GM11168 (cell line): ENCODE measurements at regions not wholly inside any gene's neighbourhood (a gene's known extent, or its start where the extent isn't known, plus 50 kb on each side); places are given as distances from the start of the nearest gene placed in this dataset.

Experiments used
- in situ Hi-C: fragments of 300-500 bp; cut with MboI; formaldehyde crosslinking; loops from one replicate; pipeline ENCODE4 v1.12.0; 2022; ENCODE audit warnings: low sequenced_read_pairs; ENCODE audit not compliant: unreplicated experiment

- in situ Hi-C loops: loop anchor here (25.0 kb wide), 1 partner anchor 710 kb away; no protein-coding TSS in a partner anchor
Observed at GRCh38 chr3:107227091-107227490, 150.1 kb upstream of the CCDC54 start.

DNA sequence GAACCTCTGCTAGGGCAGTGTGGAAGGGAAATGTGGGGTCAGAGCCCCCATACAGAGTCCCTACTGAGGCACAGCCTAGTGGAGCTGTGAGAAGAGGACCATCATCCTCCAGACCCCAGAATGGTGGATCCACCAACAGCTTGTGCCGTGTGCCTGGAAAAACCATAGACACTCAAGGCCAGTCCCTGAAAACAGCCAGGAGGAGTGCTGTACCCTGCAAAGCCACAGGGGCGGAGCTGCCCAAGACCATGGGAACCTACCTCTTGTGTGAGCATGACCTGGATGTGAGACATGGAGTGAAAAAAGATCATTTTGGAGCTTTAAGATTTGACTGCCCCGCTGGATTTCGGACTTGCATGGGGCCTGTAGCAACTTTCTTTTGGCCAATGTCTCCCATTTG is 143.4 kb upstream of the CCDC54 start:
- in situ Hi-C loops: loop anchor here (25.0 kb wide), 1 partner anchor 703 kb away; no protein-coding TSS in a partner anchor

DNA sequence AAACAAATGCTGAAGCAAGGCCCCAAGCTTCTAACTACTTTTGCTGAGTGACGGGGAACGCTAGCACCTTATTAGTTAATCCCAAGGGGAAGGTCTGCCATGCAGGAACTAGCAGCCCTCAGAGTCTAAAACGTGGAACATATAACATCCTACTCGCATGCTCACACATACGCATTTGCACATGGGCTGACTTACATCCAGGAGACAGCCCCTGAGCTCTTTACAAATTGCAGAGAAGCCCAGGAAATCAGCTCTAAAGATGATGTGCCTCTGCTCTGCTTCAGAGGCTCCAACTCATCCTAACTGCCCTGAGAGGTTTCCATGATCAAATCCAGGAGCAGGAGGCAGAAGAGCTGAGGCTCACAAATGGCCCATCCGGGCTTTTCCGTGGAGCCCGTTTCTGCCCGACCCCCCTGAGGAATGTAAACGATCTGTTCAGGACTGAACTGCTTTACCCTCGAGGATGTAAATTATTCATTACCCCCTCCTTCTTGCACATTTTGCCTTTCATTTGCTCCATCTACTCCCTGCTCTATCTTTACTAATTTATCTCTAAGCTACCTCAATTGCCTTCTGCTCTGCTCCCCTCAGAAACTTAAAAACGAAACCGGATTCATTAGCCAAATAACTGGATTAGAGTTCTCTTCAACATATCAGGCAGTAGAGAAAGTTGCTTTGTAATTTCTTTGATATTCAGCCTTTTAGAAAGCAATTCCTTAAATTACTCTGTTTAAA is 141.9 kb upstream of the CCDC54 start:
- in situ Hi-C loops: loop anchor here (25.0 kb wide), 1 partner anchor 702 kb away; no protein-coding TSS in a partner anchor

DNA sequence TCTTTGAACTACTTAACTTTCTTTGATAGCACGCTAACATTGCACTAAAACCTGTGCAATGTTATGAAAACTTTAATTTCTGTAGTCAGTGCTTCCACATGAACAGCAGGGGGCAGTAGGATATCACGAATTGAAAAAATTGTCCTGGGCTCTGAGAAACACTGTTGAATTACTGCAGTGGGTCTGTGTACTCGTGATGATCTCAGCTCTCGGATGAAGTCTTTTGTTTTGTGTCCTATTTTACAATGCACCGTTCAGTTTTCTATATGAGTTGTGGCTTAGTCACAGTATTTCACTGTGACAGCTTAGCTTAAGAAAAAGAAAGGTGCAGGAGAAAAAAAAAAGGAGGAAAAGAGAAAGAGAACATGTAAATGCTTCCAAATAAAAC is 141.3 kb upstream of the CCDC54 start:
- in situ Hi-C loops: loop anchor here (25.0 kb wide), 1 partner anchor 701 kb away; no protein-coding TSS in a partner anchor

GRCh38 chr3:107236655-107237337 is 140.4 kb upstream of the CCDC54 start:
- in situ Hi-C loops: loop anchor here (25.0 kb wide), 1 partner anchor 701 kb away; no protein-coding TSS in a partner anchor

GRCh38 chr3:107238787-107239186 is 138.5 kb upstream of the CCDC54 start:
- in situ Hi-C loops: loop anchor here (25.0 kb wide), 1 partner anchor 699 kb away; no protein-coding TSS in a partner anchor

GRCh38 chr3:107239703-107240102 is 137.5 kb upstream of the CCDC54 start:
- in situ Hi-C loops: loop anchor here (25.0 kb wide), 1 partner anchor 698 kb away; no protein-coding TSS in a partner anchor

DNA sequence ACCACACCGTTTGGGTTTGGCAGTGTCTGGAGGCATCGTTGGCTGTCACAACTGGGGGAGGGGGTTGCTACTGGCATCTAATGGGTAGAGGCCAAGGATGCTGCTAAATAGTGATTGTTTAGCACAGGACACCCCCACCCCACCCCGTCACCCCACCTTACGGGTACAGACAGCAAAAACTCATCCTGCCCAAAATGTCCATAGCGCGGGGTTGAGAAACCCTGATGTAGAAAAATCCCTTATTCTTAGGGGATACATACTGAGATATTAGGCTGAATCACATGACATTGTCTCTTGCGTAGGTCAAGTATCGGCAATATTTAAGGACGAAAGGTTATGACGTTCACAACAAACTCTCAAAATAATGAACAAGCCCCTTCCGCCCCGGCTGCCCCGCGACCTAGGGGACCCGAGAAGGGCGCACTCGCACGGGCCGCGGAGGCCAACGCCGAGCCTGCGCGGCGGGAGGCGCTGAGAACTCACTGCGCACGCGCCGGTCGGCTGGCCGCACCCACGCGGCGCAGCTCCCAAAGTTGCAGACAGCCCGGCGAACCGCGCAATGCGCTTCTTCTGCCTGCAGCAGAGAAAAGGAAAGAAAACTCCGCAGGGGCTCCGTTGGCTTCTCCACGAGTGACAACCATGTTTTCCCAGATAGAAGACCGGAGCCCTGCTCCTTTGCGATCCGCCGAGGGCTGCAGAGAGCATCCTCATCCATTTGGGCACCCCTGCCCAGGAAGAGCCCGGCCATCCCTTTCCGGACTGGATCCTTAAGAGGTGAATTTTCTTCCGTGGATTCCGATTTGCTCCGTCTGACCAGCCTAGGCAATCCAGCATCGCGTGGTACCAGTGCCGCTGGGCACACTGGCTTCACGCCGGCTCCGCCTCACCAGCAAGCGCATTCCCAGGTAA is 136.8 kb upstream of the CCDC54 start:
- in situ Hi-C loops: loop anchor here (25.0 kb wide), 1 partner anchor 697 kb away; no protein-coding TSS in a partner anchor

GRCh38 chr3:107241217-107241616 is 136.0 kb upstream of the CCDC54 start:
- in situ Hi-C loops: loop anchor here (25.0 kb wide), 1 partner anchor 696 kb away; no protein-coding TSS in a partner anchor

DNA sequence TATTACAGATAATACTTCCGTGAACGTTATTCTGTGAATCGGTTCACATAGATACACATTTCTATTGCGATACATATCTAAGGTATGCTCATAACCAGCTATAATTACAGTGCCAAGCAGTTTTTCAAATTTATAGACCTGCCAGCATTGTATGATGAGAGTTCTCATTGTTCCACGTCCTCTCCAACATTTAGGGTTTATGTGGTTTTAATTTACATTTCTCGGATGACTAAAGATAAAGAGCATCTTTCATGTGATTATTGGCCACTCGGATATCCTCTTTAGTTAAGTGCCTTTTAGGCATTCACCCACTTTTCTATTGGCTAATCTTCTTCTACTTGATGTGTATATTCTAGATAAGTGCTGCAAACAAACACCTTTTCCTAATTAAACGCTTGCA is 134.7 kb upstream of the CCDC54 start:
- in situ Hi-C loops: loop anchor here (25.0 kb wide), 1 partner anchor 695 kb away; no protein-coding TSS in a partner anchor

GRCh38 chr3:107247116-107247515 is 130.1 kb upstream of the CCDC54 start:
- in situ Hi-C loops: loop anchor here (25.0 kb wide), 1 partner anchor 690 kb away; no protein-coding TSS in a partner anchor

- in situ Hi-C loops: loop anchor here (25.0 kb wide), 1 partner anchor 688 kb away; no protein-coding TSS in a partner anchor
Observed at GRCh38 chr3:107249132-107249531, 128.1 kb upstream of the CCDC54 start.

- in situ Hi-C loops: loop anchor here (10.0 to 25.0 kb wide), 2 partner anchors 162 to 905 kb away; no protein-coding TSS in a partner anchor
Observed at GRCh38 chr3:107250221-107250620, 127.0 kb upstream of the CCDC54 start.

GRCh38 chr3:107251819-107252218 is 125.4 kb upstream of the CCDC54 start:
- in situ Hi-C loops: loop anchor here (10.0 to 25.0 kb wide), 2 partner anchors 160 to 903 kb away; no protein-coding TSS in a partner anchor

GRCh38 chr3:107256963-107257362 is 120.3 kb upstream of the CCDC54 start:
- in situ Hi-C loops: loop anchor here (10.0 to 25.0 kb wide), 2 partner anchors 155 to 898 kb away; no protein-coding TSS in a partner anchor

- in situ Hi-C loops: loop anchor here (10.0 to 25.0 kb wide), 2 partner anchors 154 to 897 kb away; no protein-coding TSS in a partner anchor
Observed at GRCh38 chr3:107258300-107258699, 118.9 kb upstream of the CCDC54 start.

DNA sequence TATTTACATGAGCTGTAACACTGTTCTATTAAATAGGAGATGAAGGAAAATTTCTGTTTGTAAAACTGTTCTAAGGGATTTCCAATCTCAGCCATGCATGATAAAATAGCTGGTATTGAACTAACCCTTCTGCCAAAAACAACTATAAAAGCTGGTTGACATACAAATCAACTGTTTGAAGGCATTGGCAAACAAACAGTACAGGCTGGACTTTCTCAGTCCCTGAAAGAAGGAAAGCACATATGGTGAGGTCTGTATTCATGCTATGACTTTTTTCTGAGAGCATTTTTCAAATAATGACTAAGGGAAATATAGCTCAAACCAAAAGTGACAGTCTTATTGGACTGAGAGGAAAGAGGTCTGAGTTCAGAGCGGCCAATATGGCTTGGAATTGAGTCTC is 117.0 kb upstream of the CCDC54 start:
- in situ Hi-C loops: loop anchor here (25.0 kb wide), 1 partner anchor 152 kb away; no protein-coding TSS in a partner anchor

- in situ Hi-C loops: loop anchor here (25.0 kb wide), 1 partner anchor 149 kb away; no protein-coding TSS in a partner anchor
Observed at GRCh38 chr3:107263269-107264021, 113.8 kb upstream of the CCDC54 start.

DNA sequence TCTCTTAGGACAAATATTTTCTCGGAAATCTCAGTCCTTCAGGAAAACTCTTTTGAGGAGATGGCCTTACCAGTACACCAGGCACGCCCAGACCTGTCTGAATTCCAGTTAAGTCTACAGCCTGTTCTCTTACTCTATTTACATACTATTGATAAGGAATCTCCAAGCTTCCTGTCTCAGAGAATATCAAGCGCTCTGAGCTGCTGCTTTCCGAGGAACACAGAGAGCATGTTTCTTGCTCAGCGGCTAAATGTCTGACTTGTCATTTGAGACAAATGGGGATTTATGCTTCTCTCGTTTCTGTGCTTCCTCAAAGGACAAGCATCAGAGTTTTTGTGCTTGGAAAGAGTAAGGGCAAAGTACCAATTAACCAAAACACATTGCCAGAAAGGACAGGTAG is 112.4 kb upstream of the CCDC54 start:
- in situ Hi-C loops: loop anchor here (25.0 kb wide), 1 partner anchor 147 kb away; no protein-coding TSS in a partner anchor
